Stomach smooth muscle (tissue), 2 donors: ENCODE measurements at regions not wholly inside any gene's neighbourhood (a gene's known extent, or its start where the extent isn't known, plus 50 kb on each side); places are given as distances from the start of the nearest gene placed in this dataset.
"Not testable (repeated sequence)": the region's sequence is repeated elsewhere in the genome, so short reads cannot be mapped to it uniquely, and the experiment has no call there.

ENCODE experiments used
- H3K27ac ChIP-seq: one replicate; pipeline ENCODE4 v1.7.0; 2013; ENCODE audit warnings: mild to moderate bottlenecking, low read length, inconsistent platforms
- H3K27me3 ChIP-seq, 2 donors: one replicate each; pipeline ENCODE4 v1.7.0; 2013; ENCODE audit warnings: low read length in 2 of 2; ENCODE audit not compliant: insufficient read depth in 2 of 2, control insufficient read depth in 1 of 2
- H3K36me3 ChIP-seq, 2 donors: one replicate each; pipeline ENCODE4 v1.7.0; 2013; ENCODE audit warnings: low read length in 2 of 2; ENCODE audit not compliant: control insufficient read depth in 2 of 2, insufficient read depth in 2 of 2
- H3K4me1 ChIP-seq: one replicate; pipeline ENCODE4 v1.7.0; 2013; ENCODE audit warnings: low read length; ENCODE audit not compliant: control insufficient read depth, insufficient read depth
- H3K4me3 ChIP-seq, 2 donors: one replicate each; pipeline ENCODE4 v1.7.0; 2013; ENCODE audit warnings: low read length in 2 of 2
- H3K9ac ChIP-seq, 2 donors: one replicate each; pipeline ENCODE4 v1.7.0; 2013; ENCODE audit warnings: low read length in 2 of 2, mild to moderate bottlenecking in 1 of 2
- H3K9me3 ChIP-seq, 2 donors: one replicate each; pipeline ENCODE4 v1.7.0; 2013; ENCODE audit warnings: low read length in 2 of 2; ENCODE audit not compliant: control insufficient read depth in 2 of 2
- donor health status: healthy.
- donor health status: Pancreatic carcinoma.

- not testable (repeated sequence) for H3K27me3 ChIP-seq, H3K36me3 ChIP-seq, H3K9me3 ChIP-seq, H3K4me3 ChIP-seq, H3K9ac ChIP-seq, H3K27ac ChIP-seq
- peaks cover 11% of the 10 kb centered on the region for H3K4me1 ChIP-seq
Measured at GRCh38 chr16:29111901-29112680, 127.2 kb downstream of the LAT start.

- no peak overlapping the region for H3K27ac ChIP-seq
- peaks cover 11% of the 10 kb centered on the region for H3K4me1 ChIP-seq
- no peak overlapping the region for H3K4me3 ChIP-seq
- H3K27me3 ChIP-seq: no peaks in the 10 kb centered on the region
- H3K9me3 ChIP-seq: no peaks in the 10 kb centered on the region
- H3K36me3 ChIP-seq: no peaks in the 10 kb centered on the region
- H3K9ac ChIP-seq: no peak overlapping the region
Measured at GRCh38 chr16:29111421-29111820, 126.6 kb downstream of the LAT start.

- H3K9me3 ChIP-seq, H3K4me3 ChIP-seq, H3K36me3 ChIP-seq, H3K4me1 ChIP-seq, H3K9ac ChIP-seq, H3K27me3 ChIP-seq, H3K27ac ChIP-seq: not testable (repeated sequence)
Measured at GRCh38 chr16:29108625-29109169, 123.8 kb downstream of the LAT start.

GRCh38 chr16:29107299-29107698 is 122.4 kb downstream of the LAT start:
- H3K27ac ChIP-seq: no peak overlapping the region
- no peak overlapping the region for H3K9ac ChIP-seq

GRCh38 chr16:29106259-29106908 is 121.5 kb downstream of the LAT start:
- not testable (repeated sequence) for H3K4me3 ChIP-seq, H3K36me3 ChIP-seq, H3K9me3 ChIP-seq, H3K9ac ChIP-seq, H3K27me3 ChIP-seq, H3K4me1 ChIP-seq, H3K27ac ChIP-seq

More at GRCh38 chr16:29107299-29107698, 122.4 kb downstream of the LAT start:
- Histone ChIP-seq H3K9me3 (no peaks in the 10 kb centered on the region), H3K27me3 (no peaks in the 10 kb centered on the region), H3K36me3 (peaks cover 0 to 2% of the 10 kb centered on the region in 2 donors), H3K4me1 (no peaks in the 10 kb centered on the region), H3K4me3 (no peak overlapping the region)

- not testable (repeated sequence) for H3K9ac ChIP-seq, H3K27me3 ChIP-seq, H3K36me3 ChIP-seq, H3K4me1 ChIP-seq, H3K9me3 ChIP-seq, H3K27ac ChIP-seq, H3K4me3 ChIP-seq
Measured at GRCh38 chr16:29104600-29104999, 119.7 kb downstream of the LAT start.

- H3K9me3 ChIP-seq: not testable (repeated sequence)
Measured at GRCh38 chr16:29097965-29098364, 113.1 kb downstream of the LAT start.

GRCh38 chr16:29094729-29095624 is 110.1 kb downstream of the LAT start:
- not testable (repeated sequence) for H3K9ac ChIP-seq, H3K4me1 ChIP-seq, H3K27me3 ChIP-seq, H3K27ac ChIP-seq, H3K4me3 ChIP-seq, H3K36me3 ChIP-seq, H3K9me3 ChIP-seq

More at GRCh38 chr16:29097965-29098364, 113.1 kb downstream of the LAT start:
- H3K36me3 ChIP-seq, H3K4me3 ChIP-seq, H3K27me3 ChIP-seq, H3K27ac ChIP-seq, H3K4me1 ChIP-seq, H3K9ac ChIP-seq: not testable (repeated sequence)

GRCh38 chr16:29094325-29094724 is 109.5 kb downstream of the LAT start:
- H3K36me3 ChIP-seq, H3K27ac ChIP-seq, H3K27me3 ChIP-seq, H3K9ac ChIP-seq, H3K4me3 ChIP-seq, H3K4me1 ChIP-seq, H3K9me3 ChIP-seq: not testable (repeated sequence)

GRCh38 chr16:29089679-29090078 is 104.8 kb downstream of the LAT start:
- not testable (repeated sequence) for H3K27me3 ChIP-seq, H3K9me3 ChIP-seq, H3K27ac ChIP-seq, H3K9ac ChIP-seq, H3K4me3 ChIP-seq, H3K36me3 ChIP-seq, H3K4me1 ChIP-seq
